ENCODE measurements at regions not wholly inside any gene's neighbourhood (a gene's known extent, or its start where the extent isn't known, plus 50 kb on each side); places are given as distances from the start of the nearest gene placed in this dataset.

DNA sequence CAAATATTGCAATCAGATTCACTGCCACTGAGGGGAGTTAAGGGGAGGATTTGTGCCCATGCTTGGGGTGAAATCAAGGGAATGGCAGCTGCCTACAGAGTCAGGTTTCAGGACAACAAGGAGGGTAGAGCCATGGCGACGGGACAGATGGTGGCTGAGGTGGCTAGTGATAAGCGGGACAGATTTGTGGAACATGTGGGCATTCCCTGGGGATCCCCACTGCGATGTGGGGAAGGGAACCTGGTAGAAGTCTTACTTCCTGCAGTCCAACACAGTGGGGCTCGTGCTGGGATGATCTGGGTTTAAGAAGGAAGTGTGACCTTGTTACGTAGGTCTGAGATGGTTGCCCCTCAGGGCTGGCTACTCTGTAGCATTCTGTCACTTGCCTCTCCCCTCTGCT lies 292.0 kb upstream of the JARID2 start:
- no peak for ATAC-seq
- H3K27ac ChIP-seq (ENCODE audit: low read length) = no peak overlapping the region
- POLR2A ChIA-PET = no interaction called here
- in situ Hi-C loops (cut with HindIII; ENCODE audit: low pct_unique_long_range_greater_than_20kb, low sequenced_read_pairs) = no loop called here
- no TSS peak for BruUV-seq (replicated peaks)
- no peaks in the 10 kb centered on the region for H3K36me3 ChIP-seq (ENCODE audit: control insufficient read depth, insufficient read depth, low read length)
- TF ChIP-seq, protein P1, sequence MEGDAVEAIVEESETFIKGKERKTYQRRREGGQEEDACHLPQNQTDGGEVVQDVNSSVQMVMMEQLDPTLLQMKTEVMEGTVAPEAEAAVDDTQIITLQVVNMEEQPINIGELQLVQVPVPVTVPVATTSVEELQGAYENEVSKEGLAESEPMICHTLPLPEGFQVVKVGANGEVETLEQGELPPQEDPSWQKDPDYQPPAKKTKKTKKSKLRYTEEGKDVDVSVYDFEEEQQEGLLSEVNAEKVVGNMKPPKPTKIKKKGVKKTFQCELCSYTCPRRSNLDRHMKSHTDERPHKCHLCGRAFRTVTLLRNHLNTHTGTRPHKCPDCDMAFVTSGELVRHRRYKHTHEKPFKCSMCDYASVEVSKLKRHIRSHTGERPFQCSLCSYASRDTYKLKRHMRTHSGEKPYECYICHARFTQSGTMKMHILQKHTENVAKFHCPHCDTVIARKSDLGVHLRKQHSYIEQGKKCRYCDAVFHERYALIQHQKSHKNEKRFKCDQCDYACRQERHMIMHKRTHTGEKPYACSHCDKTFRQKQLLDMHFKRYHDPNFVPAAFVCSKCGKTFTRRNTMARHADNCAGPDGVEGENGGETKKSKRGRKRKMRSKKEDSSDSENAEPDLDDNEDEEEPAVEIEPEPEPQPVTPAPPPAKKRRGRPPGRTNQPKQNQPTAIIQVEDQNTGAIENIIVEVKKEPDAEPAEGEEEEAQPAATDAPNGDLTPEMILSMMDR (IDR thresholded peaks at IDR 0.05) = no peak
- TF ChIP-seq TCF7L2 (IDR thresholded peaks at IDR 0.05; ENCODE audit: low read depth, low read length) (no peak), SIN3A (IDR thresholded peaks at IDR 0.05; ENCODE audit: borderline replicate concordance, insufficient read depth, low read depth, low read length) (no peak), POLR2AphosphoS5 (IDR thresholded peaks at IDR 0.05; ENCODE audit: low read depth, low read length) (no peak)
- TF ChIP-seq, protein P2, sequence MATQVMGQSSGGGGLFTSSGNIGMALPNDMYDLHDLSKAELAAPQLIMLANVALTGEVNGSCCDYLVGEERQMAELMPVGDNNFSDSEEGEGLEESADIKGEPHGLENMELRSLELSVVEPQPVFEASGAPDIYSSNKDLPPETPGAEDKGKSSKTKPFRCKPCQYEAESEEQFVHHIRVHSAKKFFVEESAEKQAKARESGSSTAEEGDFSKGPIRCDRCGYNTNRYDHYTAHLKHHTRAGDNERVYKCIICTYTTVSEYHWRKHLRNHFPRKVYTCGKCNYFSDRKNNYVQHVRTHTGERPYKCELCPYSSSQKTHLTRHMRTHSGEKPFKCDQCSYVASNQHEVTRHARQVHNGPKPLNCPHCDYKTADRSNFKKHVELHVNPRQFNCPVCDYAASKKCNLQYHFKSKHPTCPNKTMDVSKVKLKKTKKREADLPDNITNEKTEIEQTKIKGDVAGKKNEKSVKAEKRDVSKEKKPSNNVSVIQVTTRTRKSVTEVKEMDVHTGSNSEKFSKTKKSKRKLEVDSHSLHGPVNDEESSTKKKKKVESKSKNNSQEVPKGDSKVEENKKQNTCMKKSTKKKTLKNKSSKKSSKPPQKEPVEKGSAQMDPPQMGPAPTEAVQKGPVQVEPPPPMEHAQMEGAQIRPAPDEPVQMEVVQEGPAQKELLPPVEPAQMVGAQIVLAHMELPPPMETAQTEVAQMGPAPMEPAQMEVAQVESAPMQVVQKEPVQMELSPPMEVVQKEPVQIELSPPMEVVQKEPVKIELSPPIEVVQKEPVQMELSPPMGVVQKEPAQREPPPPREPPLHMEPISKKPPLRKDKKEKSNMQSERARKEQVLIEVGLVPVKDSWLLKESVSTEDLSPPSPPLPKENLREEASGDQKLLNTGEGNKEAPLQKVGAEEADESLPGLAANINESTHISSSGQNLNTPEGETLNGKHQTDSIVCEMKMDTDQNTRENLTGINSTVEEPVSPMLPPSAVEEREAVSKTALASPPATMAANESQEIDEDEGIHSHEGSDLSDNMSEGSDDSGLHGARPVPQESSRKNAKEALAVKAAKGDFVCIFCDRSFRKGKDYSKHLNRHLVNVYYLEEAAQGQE (IDR thresholded peaks at IDR 0.05; ENCODE audit: insufficient read depth in 1 of 2, low read depth in 2 of 2, low read length in 1 of 2) = no peak
- H3K4me3 ChIP-seq (ENCODE audit: low read depth in 2 of 2, low read length in 2 of 2) = no peak overlapping the region
- CTCF ChIA-PET = no interaction called here
- intact Hi-C loops (cut with micrococcal nuclease; ENCODE audit: unreplicated experiment) = no loop called here
- no peaks in the 10 kb centered on the region for H3K27me3 ChIP-seq (ENCODE audit: control insufficient read depth, insufficient read depth, low read length)
- no peaks in the 10 kb centered on the region for H3K9me3 ChIP-seq (ENCODE audit: control insufficient read depth, insufficient read depth, low read depth, low read length)
- DNase-seq (ENCODE audit: low read depth, low spot score) = no peak
- no peaks in the 10 kb centered on the region for H3K4me1 ChIP-seq (ENCODE audit: control insufficient read depth, insufficient read depth, low read length)

DNA sequence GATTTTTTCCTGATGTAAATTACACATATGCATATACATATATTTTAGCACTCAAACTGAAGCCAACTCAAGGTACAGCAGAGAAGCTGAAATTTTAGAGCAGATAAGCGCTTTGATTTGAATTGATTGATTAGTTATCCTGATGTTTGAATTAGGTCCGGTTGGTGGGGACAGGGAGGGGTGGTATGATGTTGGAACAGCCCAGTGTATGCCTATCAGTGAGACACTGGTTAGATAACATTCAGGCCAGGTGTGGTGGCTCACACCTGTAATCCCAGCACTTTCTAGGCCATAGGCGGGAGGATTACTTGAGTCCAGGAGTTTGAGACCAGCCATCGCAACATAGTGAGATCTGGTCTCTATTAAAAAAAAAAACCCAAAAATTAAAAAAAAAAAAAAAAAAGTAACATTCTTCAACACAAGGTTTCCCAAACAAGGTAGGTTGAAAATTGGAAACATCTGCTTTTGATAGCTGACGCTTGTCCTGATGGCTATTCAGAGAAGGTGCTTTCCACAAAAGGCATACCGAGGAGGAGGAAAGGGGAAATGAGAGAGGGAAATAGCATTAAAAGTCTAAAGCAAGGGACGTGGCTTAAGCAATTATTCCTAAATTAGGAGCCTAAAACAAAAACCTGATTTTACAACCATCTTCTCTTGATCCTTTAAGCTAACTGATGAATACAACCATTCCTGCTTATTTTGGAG lies 288.4 kb upstream of the JARID2 start:
- DNase-seq (ENCODE audit: low read depth, low spot score) = no peak
- no peak overlapping the region for H3K4me3 ChIP-seq (ENCODE audit: low read depth in 2 of 2, low read length in 2 of 2)
- H3K27me3 ChIP-seq (ENCODE audit: control insufficient read depth, insufficient read depth, low read length) = no peaks in the 10 kb centered on the region
- no peak for ATAC-seq
- H3K36me3 ChIP-seq (ENCODE audit: control insufficient read depth, insufficient read depth, low read length) = no peaks in the 10 kb centered on the region
- H3K9me3 ChIP-seq (ENCODE audit: control insufficient read depth, insufficient read depth, low read depth, low read length) = no peaks in the 10 kb centered on the region
- ChIA-PET CTCF (no interaction called here), POLR2A (no interaction called here)
- no peaks in the 10 kb centered on the region for H3K4me1 ChIP-seq (ENCODE audit: control insufficient read depth, insufficient read depth, low read length)
- H3K27ac ChIP-seq (ENCODE audit: low read length) = no peak overlapping the region
- in situ Hi-C loops (cut with HindIII; ENCODE audit: low pct_unique_long_range_greater_than_20kb, low sequenced_read_pairs) (no loop called here), intact Hi-C loops (cut with micrococcal nuclease; ENCODE audit: unreplicated experiment) (no loop called here)
- BruUV-seq (replicated peaks) = no TSS peak
- TF ChIP-seq, protein P2 (IDR thresholded peaks at IDR 0.05; ENCODE audit: insufficient read depth in 1 of 2, low read depth in 2 of 2, low read length in 1 of 2) = no peak
- TF ChIP-seq TCF7L2 (IDR thresholded peaks at IDR 0.05; ENCODE audit: low read depth, low read length) (no peak), POLR2AphosphoS5 (IDR thresholded peaks at IDR 0.05; ENCODE audit: low read depth, low read length) (no peak), SIN3A (IDR thresholded peaks at IDR 0.05; ENCODE audit: borderline replicate concordance, insufficient read depth, low read depth, low read length) (no peak)
- TF ChIP-seq, protein P1 (IDR thresholded peaks at IDR 0.05) = no peak
